Activated CD4-positive, alpha-beta T cell treated with anti-CD3 and anti-CD28 coated beads, Interleukin-2, amount 50 U/mL, for 16 hours (primary cell): ENCODE measurements at regions not wholly inside any gene's neighbourhood (a gene's known extent, or its start where the extent isn't known, plus 50 kb on each side); places are given as distances from the start of the nearest gene placed in this dataset.
A peak's percentile ranks its signal among the peaks of the same experiment; 100 is the strongest.
"Not testable (repeated sequence)": the region's sequence is repeated elsewhere in the genome, so short reads cannot be mapped to it uniquely, and the experiment has no call there.

Source experiments
- DNase-seq: peaks from one replicate; pipeline ENCODE4 v3.0.0-alpha.2; 2020

DNA sequence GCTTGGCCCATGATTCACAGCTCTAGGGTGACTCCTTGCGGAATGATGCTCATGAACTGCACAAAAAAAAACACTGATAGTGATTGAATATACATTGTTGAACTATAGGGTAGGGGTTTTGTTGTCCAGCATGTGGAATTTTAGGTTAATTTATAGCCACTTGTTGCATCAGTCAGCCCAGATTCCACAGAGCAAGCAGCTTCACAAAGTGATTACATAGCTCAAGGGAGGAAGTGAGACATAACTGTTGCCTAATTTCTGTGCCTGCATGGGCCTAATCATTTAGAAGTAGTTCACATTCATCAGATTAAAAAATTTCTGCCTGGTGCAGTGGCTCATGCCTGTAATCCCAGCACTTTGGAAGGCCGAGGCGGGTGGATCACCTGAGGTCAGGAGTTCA, 142.2 kb upstream of the ZNF722 start:
- not testable (repeated sequence) for DNase-seq

- DNase-seq = no peak
These were observed 131.5 kb upstream of the ZNF722 start for GRCh38 chr7:63867127-63867526.

DNA sequence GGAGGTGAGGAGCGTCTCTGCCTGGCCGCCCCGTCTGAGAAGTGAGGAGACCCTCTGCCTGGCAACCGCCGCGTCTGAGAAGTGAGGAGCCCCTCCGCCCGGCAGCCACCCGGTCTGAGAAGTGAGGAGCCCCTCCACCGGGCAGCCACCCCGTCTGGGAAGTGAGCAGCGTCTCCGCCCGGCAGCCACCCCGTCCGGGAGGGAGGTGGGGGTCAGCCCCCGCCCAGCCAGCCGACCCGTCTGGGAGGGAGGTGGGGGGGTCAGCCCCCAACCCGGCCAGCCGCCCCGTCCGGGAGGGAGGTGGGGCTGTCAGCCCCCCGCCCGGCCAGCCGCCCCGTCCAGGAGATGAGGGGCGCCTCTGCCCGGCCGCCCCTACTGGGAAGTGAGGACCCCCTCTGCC, 124.4 kb upstream of the ZNF722 start:
- DNase-seq = not testable (repeated sequence)

DNA sequence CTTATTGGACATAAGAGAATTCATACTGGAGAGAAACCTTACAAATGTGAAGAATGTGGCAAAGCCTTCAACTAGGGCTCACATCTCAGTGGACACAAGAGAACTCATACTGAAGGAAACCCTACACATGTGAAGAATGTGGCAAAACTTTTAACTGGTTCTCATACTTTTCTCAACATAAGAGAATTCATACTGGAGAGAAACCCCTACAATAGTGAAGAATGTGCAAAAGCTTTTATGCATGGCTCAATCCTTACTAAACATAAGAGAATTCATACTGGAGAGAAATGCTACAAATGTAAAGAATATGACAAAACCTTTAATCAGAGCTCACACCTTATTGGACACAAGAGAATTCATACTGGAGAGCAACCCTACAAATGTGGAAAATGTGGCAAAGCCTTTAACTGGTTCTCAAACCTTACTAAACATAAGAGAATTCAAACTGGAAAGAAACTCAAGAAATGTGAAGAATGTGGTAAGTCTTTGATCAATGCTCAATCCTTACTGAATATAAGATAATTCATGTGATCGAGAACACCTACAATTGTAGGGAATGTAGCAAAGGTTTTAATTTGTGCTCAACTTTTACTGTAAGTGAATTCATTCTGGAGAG, 121.8 kb upstream of the ZNF722 start:
- no peak for DNase-seq

DNA sequence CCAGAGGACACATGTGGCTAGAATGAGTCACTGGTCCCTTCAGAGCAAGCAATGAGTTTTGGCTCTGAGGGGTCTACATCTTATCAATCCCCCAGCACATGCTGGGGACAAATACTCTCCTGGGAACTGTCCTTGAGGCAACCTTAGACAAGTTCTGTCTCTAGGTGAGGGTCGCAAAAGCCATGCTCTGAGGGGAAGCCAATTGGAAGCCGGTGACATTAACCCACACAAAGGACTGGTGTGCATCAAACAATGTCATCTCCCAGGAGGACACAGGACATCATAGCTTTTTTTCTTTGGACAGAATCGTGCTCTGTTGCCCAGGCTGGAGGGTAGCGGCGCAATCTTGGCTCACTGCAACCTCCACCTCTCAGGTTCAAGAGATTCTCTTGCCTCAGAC, 111.6 kb upstream of the ZNF722 start:
- DNase-seq = no peak

DNA sequence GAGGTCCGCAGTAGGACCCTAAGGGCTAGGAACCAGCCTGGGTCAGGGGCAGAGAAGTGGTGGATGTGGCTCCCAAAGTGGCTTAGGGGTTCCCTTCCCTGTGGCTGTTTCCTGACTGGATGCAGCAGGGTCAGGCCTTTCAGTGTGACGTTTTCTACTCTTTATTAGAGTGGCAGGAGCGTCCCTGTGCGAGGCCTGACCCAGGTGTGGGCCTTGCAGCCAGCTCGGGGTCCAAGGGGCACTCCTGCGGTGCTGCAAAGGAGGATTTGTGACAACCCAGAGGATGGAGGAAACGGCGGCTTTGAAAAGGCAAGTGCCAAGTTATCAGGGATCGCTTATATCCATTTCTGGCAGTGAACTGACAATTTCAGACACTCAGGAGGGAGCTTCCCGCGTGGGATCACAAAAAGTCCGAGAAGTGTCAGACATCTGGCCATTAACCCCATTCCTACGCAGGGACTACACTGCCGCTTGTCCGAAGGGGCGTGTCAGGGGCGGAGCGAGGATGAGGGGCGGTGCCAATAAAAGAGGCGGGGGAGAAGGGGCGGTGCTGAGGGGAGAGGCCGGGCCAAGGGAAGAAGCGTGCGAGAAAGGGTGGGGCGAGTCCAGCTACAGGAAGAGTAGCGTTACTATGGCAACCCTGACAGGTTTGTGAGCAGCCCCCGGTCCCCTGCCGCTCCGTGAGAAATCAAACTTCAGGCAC, 98.8 kb upstream of the ZNF722 start:
- peak; percentile 59 for DNase-seq

DNA sequence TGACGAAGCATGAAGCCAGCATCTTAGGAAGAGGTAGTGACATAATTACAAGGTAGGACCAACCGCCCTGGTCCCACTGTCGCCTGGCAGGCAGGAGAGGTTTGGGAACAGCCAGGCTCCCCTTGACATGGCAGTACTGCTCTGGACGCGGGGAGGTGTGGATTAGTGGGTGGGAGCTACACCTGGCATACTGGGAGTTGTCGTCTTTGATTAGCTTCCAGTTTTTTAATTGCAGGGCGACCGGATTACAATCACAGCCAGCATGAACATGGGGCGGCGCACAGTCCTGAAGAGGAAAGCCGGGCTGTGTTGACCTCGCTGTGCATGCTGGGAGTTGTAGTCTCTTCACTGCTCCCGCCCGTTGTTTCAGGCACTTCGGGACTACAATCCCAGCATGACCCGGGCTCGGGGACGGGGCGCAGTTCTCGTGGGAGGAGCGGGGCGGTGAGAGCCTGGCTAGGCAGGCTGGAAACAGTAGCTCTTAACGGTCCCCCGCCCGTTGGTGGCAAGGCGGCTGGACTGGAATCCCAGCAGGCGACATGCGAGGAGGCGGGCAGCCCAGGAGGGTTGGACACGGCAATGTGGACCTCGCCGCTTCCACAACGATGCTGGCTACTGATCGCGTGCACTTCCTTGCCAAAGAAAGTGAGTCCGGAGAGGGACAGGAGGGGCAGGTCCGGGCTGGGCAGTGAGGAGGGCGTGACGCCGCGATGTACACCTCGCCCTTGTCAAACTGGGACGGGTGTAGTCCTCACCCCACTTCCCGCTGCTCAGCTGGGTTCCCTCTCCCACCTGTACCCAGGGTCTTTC, 98.0 kb upstream of the ZNF722 start:
- peak; percentile 89 for DNase-seq

DNA sequence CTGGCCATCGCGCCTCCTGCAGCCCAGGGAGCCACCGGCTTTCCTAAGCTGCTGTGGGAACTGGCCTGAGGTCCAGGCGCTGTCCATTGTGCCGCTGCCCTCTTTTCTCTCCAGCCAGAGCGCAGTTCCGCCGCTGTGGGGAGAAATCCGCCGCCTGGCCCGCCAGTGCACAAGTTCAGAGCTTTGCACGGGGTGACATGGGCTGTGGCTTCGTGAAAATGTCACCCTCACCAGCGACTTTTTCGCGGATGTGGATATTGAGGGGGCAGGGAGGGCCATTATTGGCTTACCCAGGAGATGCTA, 97.5 kb upstream of the ZNF722 start:
- not testable (repeated sequence) for DNase-seq

DNA sequence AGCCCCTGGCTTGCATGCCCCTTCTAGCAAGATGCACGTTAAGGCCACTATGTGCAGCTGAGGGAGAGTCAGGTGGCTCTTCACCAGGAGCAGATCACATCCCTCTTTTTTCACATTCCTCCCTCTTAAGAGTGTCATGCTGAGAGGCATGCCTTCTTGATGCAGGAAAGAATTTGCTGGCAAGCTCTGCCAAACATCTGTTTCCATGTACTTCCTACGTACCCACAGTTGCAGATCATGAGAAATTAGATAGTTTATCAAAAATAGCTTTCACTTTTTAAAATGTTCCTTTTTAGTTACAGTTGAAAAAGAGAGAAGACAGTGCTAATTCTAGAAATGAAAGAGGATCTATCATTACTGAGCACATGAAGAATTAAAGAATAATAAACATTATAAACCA, 79.7 kb upstream of the ZNF722 start:
- DNase-seq = no peak

GRCh38 chr7:63925262-63925625, 73.4 kb upstream of the ZNF722 start:
- DNase-seq = peak; percentile 0

DNA sequence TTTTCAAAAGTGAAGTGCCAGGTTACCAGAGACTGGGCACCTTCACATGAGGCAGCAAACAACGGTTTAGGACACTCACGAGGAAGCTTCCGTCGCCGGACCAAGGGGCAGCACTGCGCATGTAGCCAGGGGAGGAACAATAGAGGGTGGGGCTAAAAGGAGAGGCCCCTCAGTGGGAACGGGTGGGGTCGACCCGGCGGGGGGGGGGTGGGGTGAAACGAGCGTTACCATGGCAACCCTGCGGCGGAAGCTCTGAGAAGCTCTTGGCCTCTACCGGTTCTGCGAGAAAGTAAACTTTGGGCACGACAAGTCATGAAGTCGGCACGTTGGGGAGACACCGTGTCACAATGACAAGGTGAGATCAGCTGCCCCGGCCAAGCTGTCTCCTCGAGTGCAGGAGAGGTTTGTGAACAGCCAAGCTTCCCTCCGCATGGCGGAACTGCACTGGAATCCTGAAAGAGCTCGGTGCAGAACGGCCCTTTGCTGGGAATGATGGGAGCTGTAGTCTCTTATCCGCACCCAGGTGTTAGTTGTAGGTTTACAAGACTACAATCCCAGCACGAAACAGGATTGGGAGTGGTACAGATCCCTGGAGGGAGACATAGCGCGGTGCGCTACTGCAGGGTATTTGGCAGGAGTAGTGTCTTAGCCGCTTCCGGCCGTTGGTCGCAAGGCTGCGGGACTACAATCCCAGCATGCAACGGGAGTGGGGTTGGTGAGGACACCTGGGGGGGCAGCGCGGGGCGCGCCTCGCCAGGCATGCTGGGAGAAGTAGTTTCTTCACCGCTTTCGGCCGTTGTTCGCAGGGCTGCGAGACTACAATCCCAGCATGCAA, 72.8 kb upstream of the ZNF722 start:
- peak; percentile 93 for DNase-seq

- DNase-seq = no peak
These were observed 71.4 kb upstream of the ZNF722 start for GRCh38 chr7:63927261-63927660.

DNA sequence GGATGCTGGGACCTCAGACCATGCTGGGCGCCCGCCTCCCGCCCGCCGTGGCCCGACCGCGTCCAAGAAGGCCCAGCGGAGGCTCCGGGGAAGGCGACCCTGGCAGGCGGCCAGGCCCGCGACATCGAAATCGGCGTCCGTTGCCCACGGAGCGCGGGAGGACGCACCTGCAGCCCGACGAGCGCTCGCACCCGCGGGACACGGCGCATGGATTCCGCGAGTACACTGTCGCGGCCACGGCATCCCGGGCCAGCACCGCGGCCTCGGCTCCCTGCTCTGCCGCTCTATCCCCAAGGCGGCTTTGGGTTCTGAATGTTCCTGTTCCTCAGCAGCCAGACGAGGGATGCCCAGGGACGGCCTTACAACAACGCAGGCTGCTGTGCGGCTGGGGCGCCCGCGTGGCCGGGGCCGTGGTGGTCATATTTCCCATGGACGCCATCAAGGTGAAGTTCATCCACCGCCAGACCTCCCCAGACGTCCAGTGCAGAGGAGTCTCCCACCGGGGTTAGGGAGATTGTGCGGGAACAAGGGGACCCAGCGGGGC, 67.5 kb upstream of the ZNF722 start:
- no peak for DNase-seq

DNA sequence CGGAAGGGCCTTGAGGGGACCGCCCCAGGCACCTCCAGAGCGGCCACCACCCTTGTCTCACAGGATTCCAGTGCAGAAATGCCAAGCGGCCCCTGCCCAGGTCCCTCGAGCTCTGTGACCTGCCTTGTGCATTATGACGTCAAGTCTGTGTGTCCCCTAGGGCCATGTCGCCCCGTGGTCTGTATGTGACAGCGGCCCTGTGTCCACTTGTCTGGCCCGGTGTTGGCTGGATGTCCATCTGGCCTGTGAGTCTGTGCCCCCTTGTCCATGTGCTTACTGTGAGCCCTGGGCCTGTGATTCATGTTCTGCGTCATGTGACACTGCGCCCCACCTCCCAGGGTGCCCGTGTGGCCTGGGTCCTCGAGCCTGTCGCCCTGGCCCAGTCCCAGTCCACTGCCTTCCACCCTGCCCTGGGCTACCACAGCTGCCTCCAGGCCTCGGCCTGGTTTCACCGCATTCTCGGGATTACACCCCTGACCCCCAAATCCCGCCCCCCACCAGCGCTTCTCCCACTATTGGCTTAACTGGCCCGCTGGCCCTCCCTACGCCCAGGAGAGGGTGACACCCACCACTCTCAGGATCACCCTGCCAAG, 66.6 kb upstream of the ZNF722 start:
- DNase-seq = no peak
